ENCODE measurements at regions not wholly inside any gene's neighbourhood (a gene's known extent, or its start where the extent isn't known, plus 50 kb on each side); places are given as distances from the start of the nearest gene placed in this dataset.

DNA sequence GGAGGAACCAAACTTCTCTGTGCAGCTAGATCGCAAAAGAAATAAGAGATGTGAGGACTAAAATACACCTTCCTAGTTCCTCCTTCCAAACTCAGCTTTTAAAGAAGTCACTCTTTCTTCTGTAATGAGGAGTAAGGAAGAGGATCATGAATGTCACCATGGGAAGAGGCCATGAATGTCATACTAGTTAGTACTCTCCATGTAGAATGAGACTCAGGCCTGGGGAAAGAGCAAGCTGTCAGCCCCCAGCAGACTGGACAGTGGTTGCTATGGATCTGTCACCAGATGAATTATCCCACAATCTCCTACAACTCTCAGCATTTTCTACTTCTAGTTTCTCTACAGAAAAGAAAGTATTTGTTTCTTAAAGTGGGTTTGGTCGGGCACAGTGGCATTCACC, 57.1 kb upstream of the PRDM8 start:
- Histone ChIP-seq H3K4me3 (replicated peaks in 1 of 3) (no peak overlapping the region), H3K9me3 (no peaks in the 10 kb centered on the region), H3K27ac (no peak overlapping the region), H3K36me3 (no peaks in the 10 kb centered on the region), H3K27me3 (no peaks in the 10 kb centered on the region), H3K4me1 (no peaks in the 10 kb centered on the region)
- intact Hi-C loops (cut with DNase I) = no loop called here
- DNase-seq = no peak
- TF ChIP-seq POLR2A (IDR thresholded peaks at IDR 0.05) = no peak
- TF ChIP-seq, protein P1, sequence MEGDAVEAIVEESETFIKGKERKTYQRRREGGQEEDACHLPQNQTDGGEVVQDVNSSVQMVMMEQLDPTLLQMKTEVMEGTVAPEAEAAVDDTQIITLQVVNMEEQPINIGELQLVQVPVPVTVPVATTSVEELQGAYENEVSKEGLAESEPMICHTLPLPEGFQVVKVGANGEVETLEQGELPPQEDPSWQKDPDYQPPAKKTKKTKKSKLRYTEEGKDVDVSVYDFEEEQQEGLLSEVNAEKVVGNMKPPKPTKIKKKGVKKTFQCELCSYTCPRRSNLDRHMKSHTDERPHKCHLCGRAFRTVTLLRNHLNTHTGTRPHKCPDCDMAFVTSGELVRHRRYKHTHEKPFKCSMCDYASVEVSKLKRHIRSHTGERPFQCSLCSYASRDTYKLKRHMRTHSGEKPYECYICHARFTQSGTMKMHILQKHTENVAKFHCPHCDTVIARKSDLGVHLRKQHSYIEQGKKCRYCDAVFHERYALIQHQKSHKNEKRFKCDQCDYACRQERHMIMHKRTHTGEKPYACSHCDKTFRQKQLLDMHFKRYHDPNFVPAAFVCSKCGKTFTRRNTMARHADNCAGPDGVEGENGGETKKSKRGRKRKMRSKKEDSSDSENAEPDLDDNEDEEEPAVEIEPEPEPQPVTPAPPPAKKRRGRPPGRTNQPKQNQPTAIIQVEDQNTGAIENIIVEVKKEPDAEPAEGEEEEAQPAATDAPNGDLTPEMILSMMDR (IDR thresholded peaks at IDR 0.05) = no peak
- WGBS, 2 donors = 90 to 94% methylated on average over 2 of the region's 2 CpGs

DNA sequence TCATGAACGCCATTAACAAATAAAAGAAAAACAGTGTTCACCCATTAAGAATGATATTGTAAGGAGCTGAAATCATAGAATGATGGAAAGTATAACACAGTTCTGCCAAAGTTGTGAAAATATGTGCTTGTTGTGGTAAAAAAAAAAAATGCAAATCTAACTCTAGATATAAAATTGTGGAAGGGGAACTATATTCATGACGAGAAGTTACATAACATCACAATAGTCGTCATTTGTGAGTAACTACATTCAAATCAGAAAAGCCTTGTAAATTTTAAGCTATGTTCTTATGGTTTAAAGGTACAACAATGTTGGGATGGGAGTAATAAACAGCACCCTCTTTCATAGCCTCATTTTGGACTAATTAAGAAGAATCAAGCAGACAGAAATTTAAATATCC, 57.6 kb upstream of the PRDM8 start:
- Histone ChIP-seq H3K36me3 (no peaks in the 10 kb centered on the region), H3K27me3 (no peaks in the 10 kb centered on the region), H3K9me3 (no peaks in the 10 kb centered on the region), H3K4me1 (no peaks in the 10 kb centered on the region), H3K4me3 (replicated peaks in 1 of 3) (no peak overlapping the region), H3K27ac (no peak overlapping the region)
- no peak for DNase-seq
- 82 to 86% methylated on average over 3 of the region's 3 CpGs for WGBS, 2 donors
- intact Hi-C loops (cut with DNase I) = no loop called here
- TF ChIP-seq POLR2A (IDR thresholded peaks at IDR 0.05) = no peak
- TF ChIP-seq, protein P1 (IDR thresholded peaks at IDR 0.05) = no peak

DNA sequence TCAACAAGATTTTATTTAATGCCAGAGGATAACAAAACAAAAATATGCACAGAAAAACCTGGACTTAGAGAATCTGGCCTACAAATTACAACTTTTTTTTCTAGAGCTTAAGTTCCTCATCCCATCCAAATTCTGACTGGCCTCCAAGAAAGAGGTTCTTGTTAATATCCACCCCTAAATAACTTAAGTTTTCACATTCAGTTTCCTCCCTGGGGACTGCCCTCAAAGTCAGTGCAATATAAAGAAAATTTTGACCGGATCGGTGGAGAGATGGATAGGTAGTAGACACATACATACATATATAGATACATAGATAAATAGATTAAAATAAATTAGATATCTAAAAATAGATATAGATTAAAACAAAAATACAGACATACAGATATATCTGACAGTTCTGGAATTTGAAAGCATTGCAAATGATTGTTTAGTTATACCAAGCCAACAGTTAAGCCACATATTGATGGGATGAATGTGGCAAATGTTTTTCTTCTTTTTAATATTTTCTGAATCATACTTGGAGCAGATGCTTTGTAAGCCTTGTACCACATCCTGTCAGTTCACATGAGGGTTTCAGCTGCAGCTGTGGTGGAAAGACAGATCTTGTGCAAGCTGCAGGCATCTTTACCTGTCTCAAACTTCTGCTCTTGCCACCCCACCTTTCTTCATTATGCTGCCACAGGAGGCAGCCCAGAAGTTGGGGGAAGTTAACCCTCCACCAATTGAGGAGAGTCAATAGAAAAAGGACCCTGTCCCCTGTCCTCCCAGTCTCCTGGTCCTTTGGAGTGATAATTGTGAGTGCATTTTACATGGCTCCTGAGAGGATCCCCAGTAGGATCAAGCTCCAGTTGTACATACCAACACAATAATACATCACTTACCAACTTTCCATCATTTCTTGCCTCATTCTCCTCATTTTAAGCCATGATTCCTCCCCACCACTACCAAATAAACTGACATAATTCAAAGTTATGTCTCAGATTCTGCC, 58.5 kb upstream of the PRDM8 start:
- no peak for DNase-seq
- Histone ChIP-seq H3K4me1 (no peaks in the 10 kb centered on the region), H3K9me3 (no peaks in the 10 kb centered on the region), H3K27ac (no peak overlapping the region), H3K27me3 (no peaks in the 10 kb centered on the region), H3K4me3 (replicated peaks in 1 of 3) (no peak overlapping the region), H3K36me3 (no peaks in the 10 kb centered on the region)
- 88 to 90% methylated on average over 2 of the region's 2 CpGs for WGBS, 2 donors
- TF ChIP-seq POLR2A (IDR thresholded peaks at IDR 0.05) = no peak
- TF ChIP-seq, protein P1 (IDR thresholded peaks at IDR 0.05) = no peak
- intact Hi-C loops (cut with DNase I) = no loop called here

DNA sequence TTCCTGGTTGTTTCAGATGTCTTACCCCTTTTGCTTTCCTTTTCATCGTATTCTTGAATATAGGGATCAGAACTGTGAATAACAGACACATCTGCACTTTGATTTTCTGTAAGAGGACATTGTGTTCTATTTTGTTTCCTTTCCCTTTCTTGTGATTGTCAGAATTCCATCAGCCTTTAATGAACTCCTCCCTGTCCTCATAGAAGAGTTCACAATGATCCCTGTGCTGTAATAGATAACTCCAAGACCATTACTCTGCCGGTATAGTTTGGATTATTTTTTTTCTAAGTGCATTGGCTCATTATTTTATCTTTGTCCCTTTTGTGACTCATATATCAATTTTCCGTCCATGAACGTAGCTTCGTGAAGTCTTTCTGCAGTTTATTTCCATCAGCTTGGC, 59.7 kb upstream of the PRDM8 start:
- Histone ChIP-seq H3K4me1 (no peaks in the 10 kb centered on the region), H3K36me3 (no peaks in the 10 kb centered on the region), H3K27me3 (no peaks in the 10 kb centered on the region), H3K27ac (no peak overlapping the region), H3K9me3 (no peaks in the 10 kb centered on the region), H3K4me3 (replicated peaks in 1 of 3) (no peak overlapping the region)
- 87 to 90% methylated on average over 5 of the region's 5 CpGs for WGBS, 2 donors
- intact Hi-C loops (cut with DNase I) = no loop called here
- DNase-seq = no peak
- no peak for TF ChIP-seq POLR2A (IDR thresholded peaks at IDR 0.05)
- TF ChIP-seq, protein P1 (IDR thresholded peaks at IDR 0.05) = no peak

DNA sequence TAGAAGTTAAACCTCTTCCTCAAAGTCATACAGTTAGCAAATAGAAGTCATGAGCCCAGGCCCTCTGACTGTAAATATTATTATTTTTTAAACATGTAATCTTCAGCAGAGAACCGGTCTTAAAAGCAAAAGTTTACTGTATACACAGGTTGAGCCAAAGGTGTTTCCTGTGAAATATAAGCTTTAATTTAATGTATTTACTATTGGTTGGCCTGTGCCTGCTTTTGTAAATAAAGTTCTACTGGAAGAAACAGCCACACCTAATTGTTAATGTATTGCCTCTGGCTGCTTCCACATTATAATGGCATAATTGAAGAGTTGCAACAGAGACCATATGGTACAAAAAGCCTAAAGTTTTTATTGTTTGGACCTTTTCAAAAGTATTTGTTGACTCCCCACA, 61.0 kb upstream of the PRDM8 start:
- no peaks in the 10 kb centered on the region for H3K9me3 ChIP-seq
- H3K27ac ChIP-seq = no peak overlapping the region
- intact Hi-C loops (cut with DNase I) = no loop called here
- no peak for DNase-seq
- no peak overlapping the region for H3K4me3 ChIP-seq (replicated peaks in 1 of 3)
- H3K4me1 ChIP-seq = no peaks in the 10 kb centered on the region
- no peaks in the 10 kb centered on the region for H3K36me3 ChIP-seq
- TF ChIP-seq, protein P1 (IDR thresholded peaks at IDR 0.05) = no peak
- TF ChIP-seq POLR2A (IDR thresholded peaks at IDR 0.05) = no peak
- 75 to 82% methylated on average over 1 of the region's 1 CpG for WGBS, 2 donors
- H3K27me3 ChIP-seq = no peaks in the 10 kb centered on the region

Measured in thyroid gland (tissue), 4 donors.